WTC11 (cell line): ENCODE measurements at regions not wholly inside any gene's neighbourhood (a gene's known extent, or its start where the extent isn't known, plus 50 kb on each side); places are given as distances from the start of the nearest gene placed in this dataset.

ENCODE experiments used
- ATAC-seq: fragments of 200-7000 bp; cut with Tn5 transposase; 2 replicates; pipeline ENCODE4 v1.10.0; 2021; ENCODE audit warnings: mild to moderate bottlenecking, moderate library complexity
- CTCF ChIA-PET: fragments of 300-600 bp; sonication (Branson Sonifier 250); formaldehyde crosslinking; loops from one replicate; lab custom pipeline; 2021; ENCODE audit warnings: antibody characterized with exemption; lab: Charles Lee
- POLR2A ChIA-PET: fragments of 350-600 bp; sonication (Branson Sonifier 250); formaldehyde crosslinking; loops from one replicate; lab custom pipeline; 2021; ENCODE audit warnings: antibody characterized with exemption; lab: Charles Lee
- DNase-seq: peaks from one replicate; pipeline ENCODE4 v3.0.0; 2021; ENCODE audit warnings: low spot score
- H3K27ac Mint-ChIP-seq: 2 replicates; pipeline ENCODE4 v1.8.0; 2021; ENCODE audit warnings: mixed read lengths
- H3K27me3 Mint-ChIP-seq: 2 replicates; pipeline ENCODE4 v1.8.0; 2021; ENCODE audit warnings: low read depth, mild to moderate bottlenecking, moderate library complexity, mixed read lengths
- H3K36me3 Mint-ChIP-seq: 2 replicates; pipeline ENCODE4 v1.8.0; 2021; ENCODE audit warnings: mixed read lengths
- H3K4me1 Mint-ChIP-seq: 2 replicates; pipeline ENCODE4 v1.8.0; 2022; ENCODE audit warnings: mixed read lengths
- H3K4me3 Mint-ChIP-seq: 2 replicates; pipeline ENCODE4 v1.8.0; 2021; ENCODE audit warnings: mild to moderate bottlenecking, moderate library complexity, mixed read lengths
- H3K9me3 Mint-ChIP-seq: 2 replicates; pipeline ENCODE4 v1.8.0; 2021; ENCODE audit warnings: mixed read lengths
- CBFB ChIP-seq: sonication (generic); formaldehyde crosslinking; IDR thresholded peaks from 2 replicates; pipeline ENCODE4 v1.8.1; 2022; ENCODE audit warnings: mild to moderate bottlenecking, low read depth, missing genetic modification reagents
- ESRRA ChIP-seq: sonication (generic); formaldehyde crosslinking; IDR thresholded peaks from 2 replicates; pipeline ENCODE4 v1.8.1; 2022; ENCODE audit warnings: mild to moderate bottlenecking, missing genetic modification reagents, borderline replicate concordance
- MXD4 ChIP-seq: fragments of 250-450 bp; sonication (Bioruptor Pico); IDR thresholded peaks from 2 replicates; pipeline ENCODE4 v1.8.0; 2021; ENCODE audit warnings: mild to moderate bottlenecking, moderate library complexity, borderline replicate concordance
- MYBL2 ChIP-seq: sonication (generic); formaldehyde crosslinking; IDR thresholded peaks from 2 replicates; pipeline ENCODE4 v1.8.1; 2023; ENCODE audit warnings: mild to moderate bottlenecking, moderate library complexity, missing genetic modification reagents
- OVOL2 ChIP-seq: fragments of 250-450 bp; sonication (Bioruptor Pico); IDR thresholded peaks from 2 replicates; pipeline ENCODE4 v1.9.0; 2021; ENCODE audit warnings: mild to moderate bottlenecking, borderline replicate concordance
- PRRX2 ChIP-seq: fragments of 250-450 bp; sonication (Bioruptor Pico); IDR thresholded peaks from 2 replicates; pipeline ENCODE4 v1.8.0; 2021; ENCODE audit warnings: mild to moderate bottlenecking
- RELA ChIP-seq: sonication (generic); formaldehyde crosslinking; IDR thresholded peaks from 2 replicates; pipeline ENCODE4 v1.8.1; 2022; ENCODE audit warnings: missing genetic modification reagents, mild to moderate bottlenecking, borderline replicate concordance
- SMAD4 ChIP-seq: sonication (generic); formaldehyde crosslinking; IDR thresholded peaks from 2 replicates; pipeline ENCODE4 v1.8.0; 2022; ENCODE audit warnings: mild to moderate bottlenecking, missing genetic modification reagents
- TCF7 ChIP-seq: sonication (generic); formaldehyde crosslinking; IDR thresholded peaks from 2 replicates; pipeline ENCODE4 v1.8.0; 2022; ENCODE audit warnings: mild to moderate bottlenecking, low read depth, missing genetic modification reagents, moderate library complexity
- TEAD1 ChIP-seq: sonication (generic); formaldehyde crosslinking; IDR thresholded peaks from 2 replicates; pipeline ENCODE4 v1.8.0; 2022; ENCODE audit warnings: mild to moderate bottlenecking, missing genetic modification reagents
- ZNF317 ChIP-seq: sonication (generic); formaldehyde crosslinking; IDR thresholded peaks from 2 replicates; pipeline ENCODE4 v1.8.1; 2023; ENCODE audit warnings: low read depth, mild to moderate bottlenecking, moderate library complexity, missing genetic modification reagents, borderline replicate concordance
- ZNF416 ChIP-seq: fragments of 250-450 bp; sonication (Bioruptor Pico); IDR thresholded peaks from 2 replicates; pipeline ENCODE4 v1.9.0; 2021; ENCODE audit warnings: mild to moderate bottlenecking, inconsistent platforms
- TF ChIP-seq, protein P1 (sequence below): sonication (generic); formaldehyde crosslinking; IDR thresholded peaks from 2 replicates; pipeline ENCODE4 v1.8.1; 2022; ENCODE audit warnings: missing genetic modification reagents, borderline replicate concordance
- TF ChIP-seq, protein P2 (sequence below): sonication (generic); formaldehyde crosslinking; IDR thresholded peaks from 2 replicates; pipeline ENCODE4 v1.8.1; 2023; ENCODE audit warnings: mild to moderate bottlenecking, missing genetic modification reagents
- TF ChIP-seq, protein P3 (sequence below): fragments of 200-600 bp; IDR thresholded peaks from 2 replicates; pipeline ENCODE4 v1.8.0; 2022; ENCODE audit warnings: antibody characterized with exemption
- TF ChIP-seq, protein P4 (sequence below): sonication (generic); formaldehyde crosslinking; IDR thresholded peaks from 2 replicates; pipeline ENCODE4 v1.8.1; 2022; ENCODE audit warnings: low read depth, missing genetic modification reagents, borderline replicate concordance
- TF ChIP-seq, protein P5 (sequence below): sonication (generic); formaldehyde crosslinking; IDR thresholded peaks from 2 replicates; pipeline ENCODE4 v1.8.0; 2023; ENCODE audit warnings: missing genetic modification reagents
- TF ChIP-seq, protein P6 (sequence below): sonication (generic); formaldehyde crosslinking; IDR thresholded peaks from 2 replicates; pipeline ENCODE4 v1.8.1; 2022; ENCODE audit warnings: mild to moderate bottlenecking, missing genetic modification reagents, moderate library complexity, borderline replicate concordance

DNA sequence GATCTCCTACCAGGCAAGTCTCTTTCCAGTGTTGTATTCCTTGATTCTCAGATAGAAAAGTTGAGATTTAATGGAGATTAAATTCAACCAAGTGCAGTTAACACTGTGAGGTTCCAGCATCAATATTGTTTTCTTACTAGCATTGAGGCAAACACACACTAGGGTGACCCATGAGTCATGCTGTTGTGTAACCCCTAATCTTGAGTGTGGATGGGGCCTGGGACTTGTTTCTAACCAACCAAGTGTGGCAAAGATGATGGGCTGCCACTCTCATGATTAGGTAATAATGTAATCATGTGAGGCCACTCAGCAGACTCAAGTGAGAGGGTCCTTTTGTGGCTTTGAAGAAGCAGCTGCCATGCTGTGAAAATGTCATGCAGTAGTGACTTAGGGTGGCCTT, 394.2 kb downstream of the IRX2 start (continued):
- TF ChIP-seq, protein P1, sequence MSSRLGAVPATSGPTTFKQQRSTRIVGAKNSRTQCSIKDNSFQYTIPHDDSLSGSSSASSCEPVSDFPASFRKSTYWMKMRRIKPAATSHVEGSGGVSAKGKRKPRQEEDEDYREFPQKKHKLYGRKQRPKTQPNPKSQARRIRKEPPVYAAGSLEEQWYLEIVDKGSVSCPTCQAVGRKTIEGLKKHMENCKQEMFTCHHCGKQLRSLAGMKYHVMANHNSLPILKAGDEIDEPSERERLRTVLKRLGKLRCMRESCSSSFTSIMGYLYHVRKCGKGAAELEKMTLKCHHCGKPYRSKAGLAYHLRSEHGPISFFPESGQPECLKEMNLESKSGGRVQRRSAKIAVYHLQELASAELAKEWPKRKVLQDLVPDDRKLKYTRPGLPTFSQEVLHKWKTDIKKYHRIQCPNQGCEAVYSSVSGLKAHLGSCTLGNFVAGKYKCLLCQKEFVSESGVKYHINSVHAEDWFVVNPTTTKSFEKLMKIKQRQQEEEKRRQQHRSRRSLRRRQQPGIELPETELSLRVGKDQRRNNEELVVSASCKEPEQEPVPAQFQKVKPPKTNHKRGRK, result no peak

DNA sequence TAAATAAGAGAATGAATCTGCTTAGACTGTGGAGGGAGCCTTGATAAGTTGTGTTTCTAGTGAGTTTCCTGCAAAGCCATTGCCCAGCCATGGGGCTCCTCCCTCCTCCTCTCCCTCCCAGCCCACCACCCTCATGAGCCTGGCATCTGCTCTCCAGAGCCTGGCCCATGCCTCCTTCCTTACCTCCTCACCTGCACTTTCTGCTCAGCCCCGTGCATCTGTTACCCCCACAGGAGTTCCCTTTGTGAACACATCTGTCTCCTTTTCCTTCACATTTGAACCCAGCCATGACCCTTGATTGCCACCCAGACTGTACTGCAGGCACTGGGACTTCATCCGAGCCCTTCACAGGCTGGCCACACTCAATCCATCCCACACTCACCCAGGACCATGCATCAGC, 395.6 kb downstream of the IRX2 start:
- peaks cover 7% of the 10 kb centered on the region; the same call in 1 of the 2 replicates for H3K36me3 Mint-ChIP-seq
- ATAC-seq, result no peak
- no peak for TF ChIP-seq ZNF416 (CRISPR knock-in tag)
- no peak for TF ChIP-seq SMAD4 (CRISPR knock-in tag)
- TF ChIP-seq, protein P2, sequence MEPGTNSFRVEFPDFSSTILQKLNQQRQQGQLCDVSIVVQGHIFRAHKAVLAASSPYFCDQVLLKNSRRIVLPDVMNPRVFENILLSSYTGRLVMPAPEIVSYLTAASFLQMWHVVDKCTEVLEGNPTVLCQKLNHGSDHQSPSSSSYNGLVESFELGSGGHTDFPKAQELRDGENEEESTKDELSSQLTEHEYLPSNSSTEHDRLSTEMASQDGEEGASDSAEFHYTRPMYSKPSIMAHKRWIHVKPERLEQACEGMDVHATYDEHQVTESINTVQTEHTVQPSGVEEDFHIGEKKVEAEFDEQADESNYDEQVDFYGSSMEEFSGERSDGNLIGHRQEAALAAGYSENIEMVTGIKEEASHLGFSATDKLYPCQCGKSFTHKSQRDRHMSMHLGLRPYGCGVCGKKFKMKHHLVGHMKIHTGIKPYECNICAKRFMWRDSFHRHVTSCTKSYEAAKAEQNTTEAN (CRISPR knock-in tag), result no peak
- TF ChIP-seq, protein P3, sequence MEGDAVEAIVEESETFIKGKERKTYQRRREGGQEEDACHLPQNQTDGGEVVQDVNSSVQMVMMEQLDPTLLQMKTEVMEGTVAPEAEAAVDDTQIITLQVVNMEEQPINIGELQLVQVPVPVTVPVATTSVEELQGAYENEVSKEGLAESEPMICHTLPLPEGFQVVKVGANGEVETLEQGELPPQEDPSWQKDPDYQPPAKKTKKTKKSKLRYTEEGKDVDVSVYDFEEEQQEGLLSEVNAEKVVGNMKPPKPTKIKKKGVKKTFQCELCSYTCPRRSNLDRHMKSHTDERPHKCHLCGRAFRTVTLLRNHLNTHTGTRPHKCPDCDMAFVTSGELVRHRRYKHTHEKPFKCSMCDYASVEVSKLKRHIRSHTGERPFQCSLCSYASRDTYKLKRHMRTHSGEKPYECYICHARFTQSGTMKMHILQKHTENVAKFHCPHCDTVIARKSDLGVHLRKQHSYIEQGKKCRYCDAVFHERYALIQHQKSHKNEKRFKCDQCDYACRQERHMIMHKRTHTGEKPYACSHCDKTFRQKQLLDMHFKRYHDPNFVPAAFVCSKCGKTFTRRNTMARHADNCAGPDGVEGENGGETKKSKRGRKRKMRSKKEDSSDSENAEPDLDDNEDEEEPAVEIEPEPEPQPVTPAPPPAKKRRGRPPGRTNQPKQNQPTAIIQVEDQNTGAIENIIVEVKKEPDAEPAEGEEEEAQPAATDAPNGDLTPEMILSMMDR, result no peak
- TF ChIP-seq, all 79 proteins: peak for 0
- DNase-seq, result no peak
- CTCF ChIA-PET, result no interaction called here
- Mint-ChIP-seq H3K27ac (no peak overlapping the region), H3K4me3 (no peak overlapping the region), H3K27me3 (no peaks in the 10 kb centered on the region; the same call in 1 of the 2 replicates), H3K4me1 (peaks cover 21% of the 10 kb centered on the region), H3K9me3 (peaks cover 42% of the 10 kb centered on the region)
- POLR2A ChIA-PET, result no interaction called here

DNA sequence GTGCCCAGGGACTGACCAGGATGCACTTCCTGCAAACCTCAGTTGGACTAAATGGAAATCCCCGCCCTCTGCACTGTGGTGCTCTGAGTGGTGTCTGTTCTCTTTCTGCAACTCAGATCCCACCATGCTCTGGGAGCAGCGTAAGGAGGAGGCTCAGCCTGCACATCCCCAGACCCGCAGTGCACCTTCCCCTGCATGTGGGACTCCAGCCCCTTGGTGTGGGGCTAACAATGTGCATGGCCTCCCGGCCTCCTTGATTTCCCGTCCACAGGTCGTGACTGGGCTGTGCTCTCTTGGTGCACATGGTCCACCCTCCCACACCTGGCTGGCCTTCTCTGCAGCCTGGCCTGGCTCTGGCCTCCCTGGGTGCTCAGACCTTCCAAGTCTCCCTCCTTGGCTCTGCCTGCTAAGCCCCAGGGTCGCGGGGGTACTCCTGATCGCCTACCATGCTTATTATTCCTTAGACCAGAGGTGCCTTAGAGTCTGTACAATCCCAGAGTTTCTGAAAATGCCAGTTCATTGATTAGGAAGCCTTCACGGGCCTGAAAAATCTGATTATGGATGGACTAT, 397.5 kb downstream of the IRX2 start:
- CTCF ChIA-PET, result no interaction called here
- DNase-seq (no peak), ATAC-seq (no peak)
- TF ChIP-seq, protein P2 (CRISPR knock-in tag), result no peak
- TF ChIP-seq ESRRA, result no peak
- no peak overlapping the region for H3K4me3 Mint-ChIP-seq
- no peaks in the 10 kb centered on the region; the same call in 1 of the 2 replicates for H3K27me3 Mint-ChIP-seq
- no peak overlapping the region for H3K27ac Mint-ChIP-seq
- peaks cover 16% of the 10 kb centered on the region for H3K36me3 Mint-ChIP-seq
- H3K9me3 Mint-ChIP-seq, result peaks cover 45% of the 10 kb centered on the region
- POLR2A ChIA-PET, result no interaction called here
- H3K4me1 Mint-ChIP-seq, result peaks cover 8% of the 10 kb centered on the region

DNA sequence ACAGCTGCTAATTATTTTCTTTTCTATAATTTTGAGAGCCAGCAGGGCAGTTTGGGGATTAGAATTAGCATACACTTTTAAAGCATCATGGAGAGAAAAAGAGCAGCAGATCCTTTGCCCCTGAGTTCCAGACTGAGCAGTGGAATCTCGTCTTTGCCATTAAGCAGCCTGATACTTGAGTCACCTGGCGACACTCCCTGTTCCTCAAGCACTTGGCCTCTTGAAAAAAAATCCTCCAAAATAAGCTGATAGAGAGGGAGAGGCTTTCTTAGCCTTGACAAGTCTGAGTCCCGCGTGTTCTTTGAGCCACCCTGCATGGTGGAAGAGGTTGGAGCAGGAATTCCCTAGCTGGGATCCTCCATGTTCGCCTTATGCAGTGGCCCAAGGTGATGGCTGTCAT, 398.3 kb downstream of the IRX2 start:
- H3K4me1 Mint-ChIP-seq, result peaks cover under 1% of the 10 kb centered on the region; the same call in 1 of the 2 replicates
- H3K9me3 Mint-ChIP-seq, result peaks cover 46% of the 10 kb centered on the region
- POLR2A ChIA-PET, result no interaction called here
- H3K27ac Mint-ChIP-seq, result no peak overlapping the region
- DNase-seq (no peak), ATAC-seq (no peak)
- H3K36me3 Mint-ChIP-seq, result peaks cover 20% of the 10 kb centered on the region
- H3K4me3 Mint-ChIP-seq, result no peak overlapping the region
- CTCF ChIA-PET, result no interaction called here
- no peaks in the 10 kb centered on the region; the same call in 1 of the 2 replicates for H3K27me3 Mint-ChIP-seq
- no peak for TF ChIP-seq OVOL2 (CRISPR knock-in tag)
- TF ChIP-seq, protein P2 (CRISPR knock-in tag), result no peak
- TF ChIP-seq SMAD4 (CRISPR knock-in tag), result no peak
- no peak for TF ChIP-seq MYBL2 (CRISPR knock-in tag)
- no peak for TF ChIP-seq TCF7 (CRISPR knock-in tag)
- no peak for TF ChIP-seq CBFB (CRISPR knock-in tag)
- TF ChIP-seq, protein P4, sequence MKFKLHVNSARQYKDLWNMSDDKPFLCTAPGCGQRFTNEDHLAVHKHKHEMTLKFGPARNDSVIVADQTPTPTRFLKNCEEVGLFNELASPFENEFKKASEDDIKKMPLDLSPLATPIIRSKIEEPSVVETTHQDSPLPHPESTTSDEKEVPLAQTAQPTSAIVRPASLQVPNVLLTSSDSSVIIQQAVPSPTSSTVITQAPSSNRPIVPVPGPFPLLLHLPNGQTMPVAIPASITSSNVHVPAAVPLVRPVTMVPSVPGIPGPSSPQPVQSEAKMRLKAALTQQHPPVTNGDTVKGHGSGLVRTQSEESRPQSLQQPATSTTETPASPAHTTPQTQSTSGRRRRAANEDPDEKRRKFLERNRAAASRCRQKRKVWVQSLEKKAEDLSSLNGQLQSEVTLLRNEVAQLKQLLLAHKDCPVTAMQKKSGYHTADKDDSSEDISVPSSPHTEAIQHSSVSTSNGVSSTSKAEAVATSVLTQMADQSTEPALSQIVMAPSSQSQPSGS (CRISPR knock-in tag), result no peak
- no peak for TF ChIP-seq ZNF317 (CRISPR knock-in tag)
- TF ChIP-seq, protein P5, sequence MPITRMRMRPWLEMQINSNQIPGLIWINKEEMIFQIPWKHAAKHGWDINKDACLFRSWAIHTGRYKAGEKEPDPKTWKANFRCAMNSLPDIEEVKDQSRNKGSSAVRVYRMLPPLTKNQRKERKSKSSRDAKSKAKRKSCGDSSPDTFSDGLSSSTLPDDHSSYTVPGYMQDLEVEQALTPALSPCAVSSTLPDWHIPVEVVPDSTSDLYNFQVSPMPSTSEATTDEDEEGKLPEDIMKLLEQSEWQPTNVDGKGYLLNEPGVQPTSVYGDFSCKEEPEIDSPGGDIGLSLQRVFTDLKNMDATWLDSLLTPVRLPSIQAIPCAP (CRISPR knock-in tag), result no peak
- TF ChIP-seq PRRX2 (CRISPR knock-in tag), result no peak
- TF ChIP-seq, protein P6, sequence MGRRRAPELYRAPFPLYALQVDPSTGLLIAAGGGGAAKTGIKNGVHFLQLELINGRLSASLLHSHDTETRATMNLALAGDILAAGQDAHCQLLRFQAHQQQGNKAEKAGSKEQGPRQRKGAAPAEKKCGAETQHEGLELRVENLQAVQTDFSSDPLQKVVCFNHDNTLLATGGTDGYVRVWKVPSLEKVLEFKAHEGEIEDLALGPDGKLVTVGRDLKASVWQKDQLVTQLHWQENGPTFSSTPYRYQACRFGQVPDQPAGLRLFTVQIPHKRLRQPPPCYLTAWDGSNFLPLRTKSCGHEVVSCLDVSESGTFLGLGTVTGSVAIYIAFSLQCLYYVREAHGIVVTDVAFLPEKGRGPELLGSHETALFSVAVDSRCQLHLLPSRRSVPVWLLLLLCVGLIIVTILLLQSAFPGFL (CRISPR knock-in tag), result no peak
- no peak for TF ChIP-seq TEAD1 (CRISPR knock-in tag)
- TF ChIP-seq RELA (CRISPR knock-in tag), result no peak
- TF ChIP-seq MXD4 (CRISPR knock-in tag), result no peak
